ENCODE measurements at regions not wholly inside any gene's neighbourhood (a gene's known extent, or its start where the extent isn't known, plus 50 kb on each side); places are given as distances from the start of the nearest gene placed in this dataset.

DNA sequence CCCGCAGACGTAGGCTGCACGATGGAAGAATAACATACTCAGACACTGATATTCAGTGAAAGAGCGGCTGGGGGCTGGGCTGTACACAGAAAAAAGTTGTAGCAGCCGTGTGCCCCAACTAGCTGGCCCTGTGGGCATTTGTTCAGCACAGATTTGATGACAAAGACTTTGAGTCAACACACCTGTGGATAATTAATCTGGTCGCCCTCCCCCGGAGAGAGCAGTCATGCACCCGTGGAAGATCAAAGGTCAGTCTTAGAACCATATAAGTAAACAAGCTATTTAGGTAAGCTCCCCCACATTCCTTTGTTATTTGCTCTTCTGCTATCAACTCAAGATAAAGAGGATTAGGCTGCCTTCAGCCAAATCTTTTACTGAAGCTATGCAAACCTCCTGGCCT, 148.4 kb upstream of the HMCN1 start:
- TF ChIP-seq KDM5A (IDR thresholded peaks at IDR 0.05) (no peak), ZNF302 (CRISPR knock-in tag; IDR thresholded peaks at IDR 0.05) (no peak)
- TF ChIP-seq, protein P1, sequence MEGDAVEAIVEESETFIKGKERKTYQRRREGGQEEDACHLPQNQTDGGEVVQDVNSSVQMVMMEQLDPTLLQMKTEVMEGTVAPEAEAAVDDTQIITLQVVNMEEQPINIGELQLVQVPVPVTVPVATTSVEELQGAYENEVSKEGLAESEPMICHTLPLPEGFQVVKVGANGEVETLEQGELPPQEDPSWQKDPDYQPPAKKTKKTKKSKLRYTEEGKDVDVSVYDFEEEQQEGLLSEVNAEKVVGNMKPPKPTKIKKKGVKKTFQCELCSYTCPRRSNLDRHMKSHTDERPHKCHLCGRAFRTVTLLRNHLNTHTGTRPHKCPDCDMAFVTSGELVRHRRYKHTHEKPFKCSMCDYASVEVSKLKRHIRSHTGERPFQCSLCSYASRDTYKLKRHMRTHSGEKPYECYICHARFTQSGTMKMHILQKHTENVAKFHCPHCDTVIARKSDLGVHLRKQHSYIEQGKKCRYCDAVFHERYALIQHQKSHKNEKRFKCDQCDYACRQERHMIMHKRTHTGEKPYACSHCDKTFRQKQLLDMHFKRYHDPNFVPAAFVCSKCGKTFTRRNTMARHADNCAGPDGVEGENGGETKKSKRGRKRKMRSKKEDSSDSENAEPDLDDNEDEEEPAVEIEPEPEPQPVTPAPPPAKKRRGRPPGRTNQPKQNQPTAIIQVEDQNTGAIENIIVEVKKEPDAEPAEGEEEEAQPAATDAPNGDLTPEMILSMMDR (IDR thresholded peaks at IDR 0.05): no peak
- TF ChIP-seq, protein P2, sequence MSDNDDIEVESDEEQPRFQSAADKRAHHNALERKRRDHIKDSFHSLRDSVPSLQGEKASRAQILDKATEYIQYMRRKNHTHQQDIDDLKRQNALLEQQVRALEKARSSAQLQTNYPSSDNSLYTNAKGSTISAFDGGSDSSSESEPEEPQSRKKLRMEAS (IDR thresholded peaks at IDR 0.05): peak; percentile 79
- TF ChIP-seq, protein P3, sequence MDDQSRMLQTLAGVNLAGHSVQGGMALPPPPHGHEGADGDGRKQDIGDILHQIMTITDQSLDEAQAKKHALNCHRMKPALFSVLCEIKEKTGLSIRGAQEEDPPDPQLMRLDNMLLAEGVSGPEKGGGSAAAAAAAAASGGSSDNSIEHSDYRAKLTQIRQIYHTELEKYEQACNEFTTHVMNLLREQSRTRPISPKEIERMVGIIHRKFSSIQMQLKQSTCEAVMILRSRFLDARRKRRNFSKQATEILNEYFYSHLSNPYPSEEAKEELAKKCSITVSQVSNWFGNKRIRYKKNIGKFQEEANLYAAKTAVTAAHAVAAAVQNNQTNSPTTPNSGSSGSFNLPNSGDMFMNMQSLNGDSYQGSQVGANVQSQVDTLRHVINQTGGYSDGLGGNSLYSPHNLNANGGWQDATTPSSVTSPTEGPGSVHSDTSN (IDR thresholded peaks at IDR 0.05): peak; percentile 76
